HepG2 (cell line): ENCODE measurements at regions not wholly inside any gene's neighbourhood (a gene's known extent, or its start where the extent isn't known, plus 50 kb on each side); places are given as distances from the start of the nearest gene placed in this dataset.

ENCODE experiments used
- ATAC-seq: fragments of 200-7000 bp; cut with Tn5 transposase; 3 replicates; pipeline ENCODE4 v1.9.1; 2020; ENCODE audit warnings: mild to moderate bottlenecking, moderate library complexity
- BruUV-seq: library from RNA; stranded (reverse); fragments of 400-500 nt; replicated peaks from 2 replicates; lab custom pipeline; 2021; lab: Mats Ljungman, UMichigan
- CTCF ChIA-PET: fragments of 300-600 bp; formaldehyde crosslinking; extraction: SDS; loops from one replicate; lab custom pipeline; 2021; ENCODE audit warnings: low total read pairs, inconsistent platforms, low intra/inter-chr PET ratio; lab: Yijun Ruan, JAX
- POLR2A ChIA-PET: fragments of 350-600 bp; sonication (Branson Sonifier 250); formaldehyde crosslinking; loops from one replicate; lab custom pipeline; 2020; ENCODE audit warnings: antibody characterized with exemption, inconsistent platforms; lab: Yijun Ruan, JAX
- DNase-seq: peaks from one replicate; pipeline ENCODE4 v3.0.0-alpha.2; 2015; ENCODE audit warnings: low spot score
- FAIRE-seq: peaks from 3 replicates; lab custom pipeline; 2011; peaks lifted over from hg19 to GRCh38; lab: Jason Lieb, UNC
- H2AFZ ChIP-seq: one replicate; pipeline ENCODE4 v1.6.1; 2011; ENCODE audit warnings: low read length, inconsistent platforms
- H3K27ac ChIP-seq: fragments of 300-600 bp; 3 replicates; pipeline ENCODE4 v1.8.0; 2011; ENCODE audit warnings: mixed run types, mild to moderate bottlenecking, mixed read lengths, low read length, inconsistent platforms; ENCODE audit not compliant: insufficient read depth; ENCODE audit errors: extremely low read length
- H3K27me3 ChIP-seq, 2 experiments: fragments of 200-600 bp in 1 of 2; 2 replicates in 1 of 2; 3 replicates in 1 of 2; pipeline versions ENCODE4 v1.6.0 to v1.8.0; 2011; ENCODE audit warnings: low read length in 2 of 2, mild to moderate bottlenecking in 2 of 2, moderate library complexity in 2 of 2, inconsistent platforms in 1 of 2; ENCODE audit not compliant: insufficient read depth in 2 of 2, control insufficient read depth in 1 of 2
- H3K36me3 ChIP-seq, 2 experiments: fragments of 200-600 bp in 1 of 2; replicated peaks in 1 of 2; 2 replicates in 1 of 2; 3 replicates in 1 of 2; pipeline versions ENCODE4 v1.5.1 to v1.8.0; 2011; ENCODE audit warnings: low read length in 2 of 2, inconsistent platforms in 1 of 2; ENCODE audit not compliant: insufficient read depth in 2 of 2, control insufficient read depth in 1 of 2
- H3K4me1 ChIP-seq: 2 replicates; pipeline ENCODE4 v1.5.1; 2012; ENCODE audit warnings: low read length, inconsistent platforms; ENCODE audit not compliant: insufficient read depth
- H3K4me2 ChIP-seq: 2 replicates; pipeline ENCODE4 v1.6.0; 2011; ENCODE audit warnings: low read depth, low read length, inconsistent platforms
- H3K4me3 ChIP-seq, 3 experiments: fragments of 200-600 bp in 1 of 3; sonication (generic), shearing (Covaris generic) in 1 of 3; replicated peaks in 1 of 3; 2 replicates each; pipeline ENCODE4 v1.5.1; 2011 to 2016; ENCODE audit warnings: low read length in 3 of 3, inconsistent platforms in 2 of 3, low read depth in 2 of 3, mild to moderate bottlenecking in 2 of 3, control low read depth in 1 of 3, mixed read lengths in 1 of 3; ENCODE audit not compliant: insufficient read depth in 1 of 3
- H3K79me2 ChIP-seq: one replicate; pipeline ENCODE4 v1.6.1; 2011; ENCODE audit warnings: low read length, inconsistent platforms; ENCODE audit not compliant: insufficient read depth
- H3K9ac ChIP-seq: 2 replicates; pipeline ENCODE4 v1.6.0; 2011; ENCODE audit warnings: mild to moderate bottlenecking, low read depth, low read length, inconsistent platforms; ENCODE audit not compliant: insufficient read depth
- H3K9me3 ChIP-seq: 2 replicates; pipeline ENCODE4 v1.5.1; 2012; ENCODE audit warnings: mild to moderate bottlenecking, low read length
- H4K20me1 ChIP-seq: 2 replicates; pipeline ENCODE4 v1.6.0; 2011; ENCODE audit warnings: inconsistent platforms, mild to moderate bottlenecking, low read length, moderate library complexity; ENCODE audit not compliant: insufficient read depth
- BCL3 ChIP-seq: sonication (generic); formaldehyde crosslinking; IDR thresholded peaks from 2 replicates; pipeline ENCODE4 v1.5.1; 2020; ENCODE audit warnings: mild to moderate bottlenecking, missing genetic modification reagents, moderate library complexity
- DMAP1 ChIP-seq: IDR thresholded peaks from 2 replicates; pipeline ENCODE4 v1.6.1; 2016
- HIC2 ChIP-seq: sonication (generic); formaldehyde crosslinking; IDR thresholded peaks from 2 replicates; pipeline ENCODE4 v1.9.0; 2022; ENCODE audit warnings: low read depth, missing genetic modification reagents
- NCOR1 ChIP-seq: fragments of 200-600 bp; sonication (generic); IDR thresholded peaks from 2 replicates; pipeline ENCODE4 v1.7.0; 2017; ENCODE audit warnings: antibody characterized with exemption, low read length, borderline replicate concordance
- POGZ ChIP-seq: sonication (generic); formaldehyde crosslinking; IDR thresholded peaks from 2 replicates; pipeline ENCODE4 v1.4.0; 2020; ENCODE audit warnings: mild to moderate bottlenecking, missing genetic modification reagents
- SETDB1 ChIP-seq: sonication (generic); formaldehyde crosslinking; IDR thresholded peaks from 2 replicates; pipeline ENCODE4 v1.5.1; 2020; ENCODE audit warnings: missing genetic modification reagents, mild to moderate bottlenecking, borderline replicate concordance
- TFDP1 ChIP-seq: IDR thresholded peaks from 2 replicates; pipeline ENCODE4 v1.6.1; 2016; ENCODE audit warnings: missing compliant biosample characterization, missing genetic modification reagents, borderline replicate concordance
- ZBTB46 ChIP-seq: sonication (generic); formaldehyde crosslinking; IDR thresholded peaks from 2 replicates; pipeline ENCODE4 v1.4.0; 2020; ENCODE audit warnings: mild to moderate bottlenecking, missing genetic modification reagents, borderline replicate concordance
- ZBTB49 ChIP-seq: sonication (generic); formaldehyde crosslinking; IDR thresholded peaks from 2 replicates; pipeline ENCODE4 v1.4.0; 2020; ENCODE audit warnings: missing genetic modification reagents, borderline replicate concordance
- ZC3H13 ChIP-seq: sonication (generic); formaldehyde crosslinking; IDR thresholded peaks from 2 replicates; pipeline ENCODE4 v1.8.1; 2023; ENCODE audit warnings: mild to moderate bottlenecking, missing genetic modification reagents, moderate library complexity
- ZKSCAN5 ChIP-seq: sonication (generic); formaldehyde crosslinking; IDR thresholded peaks from 2 replicates; pipeline ENCODE4 v1.5.1; 2020; ENCODE audit warnings: mild to moderate bottlenecking, missing genetic modification reagents
- ZNF543 ChIP-seq: sonication (generic); formaldehyde crosslinking; IDR thresholded peaks from 2 replicates; pipeline ENCODE4 v1.4.0; 2020; ENCODE audit warnings: mild to moderate bottlenecking, missing genetic modification reagents
- ZNF850 ChIP-seq: sonication (generic); formaldehyde crosslinking; conservative IDR thresholded peaks from 2 replicates; pipeline ENCODE4 v1.9.0; 2021; ENCODE audit warnings: mild to moderate bottlenecking, missing genetic modification reagents
- ZSCAN20 ChIP-seq: sonication (generic); formaldehyde crosslinking; IDR thresholded peaks from 2 replicates; pipeline ENCODE4 v1.4.0; 2020; ENCODE audit warnings: missing genetic modification reagents, mild to moderate bottlenecking, borderline replicate concordance
- ZSCAN5A ChIP-seq: sonication (generic); formaldehyde crosslinking; IDR thresholded peaks from 2 replicates; pipeline ENCODE4 v1.8.0; 2022; ENCODE audit warnings: mild to moderate bottlenecking, missing genetic modification reagents, borderline replicate concordance
- WGBS: methylation state at CpG from one replicate; pipeline ENCODE4 v1.1.6; 2017; ENCODE audit warnings: low lambda C conversion rate; 5-methylcytosine and 5-hydroxymethylcytosine counted together
- in situ Hi-C: cut with HindIII; loops from 2 replicates; pipeline ENCODE4 v1.10.0; 2017; ENCODE audit warnings: low pct_unique_long_range_greater_than_20kb; ENCODE audit not compliant: extremely low pct_ligation_motif_present
- intact Hi-C: fragments of 100-400 bp; cut with micrococcal nuclease; formaldehyde crosslinking; loops from one replicate; pipeline ENCODE4 v1.10.0; 2022; ENCODE audit not compliant: unreplicated experiment

- Histone ChIP-seq H3K27me3 (peaks cover 0 to 48% of the 10 kb centered on the region in 2 experiments; a peak in 3 of 5 replicates), H3K9me3 (no peaks in the 10 kb centered on the region), H3K79me2 (no peaks in the 10 kb centered on the region), H4K20me1 (no peaks in the 10 kb centered on the region), H3K27ac (no peak overlapping the region), H2AFZ (no peak overlapping the region), H3K4me2 (no peak overlapping the region), H3K36me3 (no peaks in the 10 kb centered on the region), H3K4me3 (no peak overlapping the region), H3K9ac (no peak overlapping the region), H3K4me1 (no peaks in the 10 kb centered on the region)
- no peak for DNase-seq
- WGBS = 71% methylated on average over 15 of the region's 15 CpGs
- POLR2A ChIA-PET = no interaction called here
- TF ChIP-seq ZNF850 (no peak), ZC3H13 (no peak), ZNF543 (CRISPR knock-in tag) (no peak), TFDP1 (no peak), HIC2 (no peak), ZKSCAN5 (CRISPR knock-in tag) (no peak), NCOR1 (no peak), ZSCAN20 (CRISPR knock-in tag) (no peak), DMAP1 (CRISPR knock-in tag) (no peak), BCL3 (no peak), ZBTB49 (no peak), SETDB1 (CRISPR knock-in tag) (no peak), POGZ (CRISPR knock-in tag) (no peak), ZSCAN5A (no peak), ZBTB46 (CRISPR knock-in tag) (no peak)
- CTCF ChIA-PET = no interaction called here
- intact Hi-C loops (no loop called here), in situ Hi-C loops (no loop called here)
- ATAC-seq = no peak
- BruUV-seq = no TSS peak
- no peak for FAIRE-seq
Measured at GRCh38 chr6:169000022-169000421, 253.6 kb downstream of the THBS2 start.
